Endothelial cell of umbilical vein (primary cell): ENCODE measurements at regions not wholly inside any gene's neighbourhood (a gene's known extent, or its start where the extent isn't known, plus 50 kb on each side); places are given as distances from the start of the nearest gene placed in this dataset.

Experiments
- BruUV-seq: library from RNA; stranded (reverse); fragments of 400-500 nt; replicated peaks from 2 replicates; lab custom pipeline; 2021; lab: Mats Ljungman, UMichigan
- CTCF ChIA-PET: fragments of 300-600, 350-600 bp; sonication (Branson Sonifier 250); formaldehyde crosslinking; loops from one replicate; lab custom pipeline; 2021; ENCODE audit warnings: antibody characterized with exemption, inconsistent platforms; lab: Charles Lee
- POLR2A ChIA-PET: fragments of 300-600, 350-600 bp; sonication (Branson Sonifier 250); formaldehyde crosslinking; loops from one replicate; lab custom pipeline; 2021; ENCODE audit warnings: antibody characterized with exemption, inconsistent platforms; lab: Charles Lee
- DNase-seq: peaks from one replicate; pipeline ENCODE4 v3.0.0-alpha.2; 2011; ENCODE audit warnings: low read depth, low spot score
- FAIRE-seq: peaks from 2 replicates; lab custom pipeline; 2011; peaks lifted over from hg19 to GRCh38; lab: Jason Lieb, UNC
- H2AFZ ChIP-seq: 2 replicates; pipeline ENCODE4 v1.6.0; 2012; ENCODE audit warnings: low read depth, low read length, control low read depth, inconsistent platforms
- H3K27ac ChIP-seq: 2 replicates; pipeline ENCODE4 v1.5.1; 2011; ENCODE audit warnings: low read depth, mild to moderate bottlenecking, control low read depth, low read length, moderate library complexity; ENCODE audit not compliant: insufficient read depth
- H3K27me3 ChIP-seq, 2 experiments: 2 replicates each; pipeline versions ENCODE4 v1.6.0 to v1.6.1; 2011; ENCODE audit warnings: low read length in 2 of 2, mixed read lengths in 1 of 2; ENCODE audit not compliant: control insufficient read depth in 2 of 2, insufficient read depth in 2 of 2
- H3K36me3 ChIP-seq, 2 experiments: 2 replicates in 1 of 2; 3 replicates in 1 of 2; pipeline ENCODE4 v1.5.1; 2011; ENCODE audit warnings: low read length in 2 of 2, mild to moderate bottlenecking in 1 of 2, moderate library complexity in 1 of 2; ENCODE audit not compliant: control insufficient read depth in 2 of 2, insufficient read depth in 2 of 2; ENCODE audit errors: extremely low read depth in 1 of 2
- H3K4me1 ChIP-seq: 3 replicates; pipeline ENCODE4 v1.5.1; 2011; ENCODE audit warnings: mild to moderate bottlenecking, low read length; ENCODE audit not compliant: control insufficient read depth, insufficient read depth; ENCODE audit errors: extremely low read depth
- H3K4me2 ChIP-seq: 2 replicates; pipeline ENCODE4 v1.6.1; 2011; ENCODE audit warnings: low read length, control low read depth, mixed read lengths; ENCODE audit not compliant: insufficient read depth
- H3K4me3 ChIP-seq, 3 experiments: fragments of 200-600 bp in 1 of 3; sonication (generic), shearing (Covaris generic) in 1 of 3; replicated peaks in 1 of 3; 2 replicates each; pipeline ENCODE4 v1.5.1; 2011 to 2016; ENCODE audit warnings: control low read depth in 3 of 3, low read length in 3 of 3, mild to moderate bottlenecking in 2 of 3, inconsistent platforms in 1 of 3, low read depth in 1 of 3, moderate library complexity in 1 of 3; ENCODE audit not compliant: insufficient read depth in 1 of 3
- H3K79me2 ChIP-seq: 2 replicates; pipeline ENCODE4 v1.6.0; 2012; ENCODE audit warnings: low read length, inconsistent platforms; ENCODE audit not compliant: control insufficient read depth, insufficient read depth
- H3K9ac ChIP-seq: replicated peaks from 2 replicates; pipeline ENCODE3; 2011; ENCODE audit warnings: low read length, control low read depth; ENCODE audit not compliant: insufficient read depth; ENCODE audit errors: extremely low read depth
- H3K9me1 ChIP-seq: replicated peaks from 3 replicates; pipeline ENCODE4 v1.6.0; 2011; ENCODE audit warnings: mild to moderate bottlenecking, low read length; ENCODE audit not compliant: control insufficient read depth, insufficient read depth; ENCODE audit errors: extremely low read depth
- H3K9me3 ChIP-seq: replicated peaks from 2 replicates; pipeline ENCODE4 v1.5.1; 2012; ENCODE audit warnings: low read length, inconsistent platforms; ENCODE audit not compliant: control insufficient read depth, insufficient read depth
- H4K20me1 ChIP-seq: replicated peaks from 2 replicates; pipeline ENCODE3; 2011; ENCODE audit warnings: mild to moderate bottlenecking, low read length; ENCODE audit not compliant: control insufficient read depth, insufficient read depth; ENCODE audit errors: extremely low read depth
- CTCF ChIP-seq, 2 donors: IDR thresholded peaks; 1 replicate in 1 of 2; 2 replicates in 1 of 2; pipeline ENCODE4 v1.5.1; 2011; ENCODE audit warnings: low read length in 2 of 2, mild to moderate bottlenecking in 2 of 2, moderate library complexity in 2 of 2, control low read depth in 1 of 2, inconsistent platforms in 1 of 2, low read depth in 1 of 2; ENCODE audit not compliant: insufficient read depth in 1 of 2; ENCODE audit errors: extremely low read depth in 1 of 2
- EZH2 ChIP-seq: IDR thresholded peaks from 2 replicates; pipeline ENCODE4 v1.6.1; 2012; ENCODE audit warnings: borderline replicate concordance, low read depth, mild to moderate bottlenecking, moderate library complexity, low read length, inconsistent platforms; ENCODE audit not compliant: severe bottlenecking
- FOS ChIP-seq: IDR thresholded peaks from 2 replicates; pipeline ENCODE4 v1.6.1; 2011; ENCODE audit warnings: mild to moderate bottlenecking, low read length, moderate library complexity, borderline replicate concordance; ENCODE audit not compliant: insufficient read depth
- GATA2 ChIP-seq: IDR thresholded peaks from 2 replicates; pipeline ENCODE4 v1.7.0; 2011; ENCODE audit warnings: low read depth, mild to moderate bottlenecking, moderate library complexity, mixed read lengths, low read length; ENCODE audit not compliant: insufficient read length, insufficient read depth
- JUN ChIP-seq: IDR thresholded peaks from 2 replicates; pipeline ENCODE4 v1.6.1; 2011; ENCODE audit warnings: borderline replicate concordance, low read depth; ENCODE audit not compliant: insufficient read length, insufficient read depth
- MAX ChIP-seq: IDR thresholded peaks from 2 replicates; pipeline ENCODE4 v1.6.1; 2011; ENCODE audit not compliant: insufficient read depth, insufficient read length
- MYC ChIP-seq: IDR thresholded peaks from one replicate; pipeline ENCODE4 v1.6.1; 2011; ENCODE audit warnings: mild to moderate bottlenecking, low read depth, low read length
- POLR2A ChIP-seq: IDR thresholded peaks from 2 replicates; pipeline ENCODE4 v1.6.1; 2012; ENCODE audit warnings: low read depth, mild to moderate bottlenecking, control low read depth, low read length
- POLR2AphosphoS5 ChIP-seq: IDR thresholded peaks from 2 replicates; pipeline ENCODE4 v1.6.1; 2012; ENCODE audit warnings: low read depth, mild to moderate bottlenecking, control low read depth, low read length, moderate library complexity; ENCODE audit not compliant: insufficient read depth
- dilution Hi-C: fragments of 300-500 bp; cut with MboI; formaldehyde crosslinking; loops from one replicate; pipeline ENCODE4 v1.15.0; 2019; ENCODE audit warnings: low sequenced_read_pairs; ENCODE audit not compliant: extremely low pct_ligation_motif_present
- intact Hi-C: fragments of 100-400 bp; cut with micrococcal nuclease; formaldehyde crosslinking; loops from one replicate; pipeline ENCODE4 v1.10.0; 2022

GRCh38 chr6:106870824-106871717 lies 103.5 kb downstream of the CD24 start:
- Histone ChIP-seq H3K4me2 (no peak overlapping the region), H4K20me1 (no peaks in the 10 kb centered on the region), H3K27ac (no peak overlapping the region), H2AFZ (no peak overlapping the region), H3K4me1 (no peaks in the 10 kb centered on the region), H3K79me2 (no peaks in the 10 kb centered on the region), H3K27me3 (no peaks in the 10 kb centered on the region), H3K4me3 (no peak overlapping the region), H3K36me3 (no peaks in the 10 kb centered on the region), H3K9ac (no peak overlapping the region), H3K9me1 (no peaks in the 10 kb centered on the region), H3K9me3 (no peaks in the 10 kb centered on the region)
- ChIA-PET CTCF (no interaction called here), POLR2A (no interaction called here)
- dilution Hi-C loops = no loop called here
- no TSS peak for BruUV-seq
- no peak for TF ChIP-seq JUN
- TF ChIP-seq POLR2A = no peak
- no peak for TF ChIP-seq MAX
- no peak for TF ChIP-seq POLR2AphosphoS5
- DNase-seq (no peak), FAIRE-seq (no peak)
- intact Hi-C loops = no loop called here

DNA sequence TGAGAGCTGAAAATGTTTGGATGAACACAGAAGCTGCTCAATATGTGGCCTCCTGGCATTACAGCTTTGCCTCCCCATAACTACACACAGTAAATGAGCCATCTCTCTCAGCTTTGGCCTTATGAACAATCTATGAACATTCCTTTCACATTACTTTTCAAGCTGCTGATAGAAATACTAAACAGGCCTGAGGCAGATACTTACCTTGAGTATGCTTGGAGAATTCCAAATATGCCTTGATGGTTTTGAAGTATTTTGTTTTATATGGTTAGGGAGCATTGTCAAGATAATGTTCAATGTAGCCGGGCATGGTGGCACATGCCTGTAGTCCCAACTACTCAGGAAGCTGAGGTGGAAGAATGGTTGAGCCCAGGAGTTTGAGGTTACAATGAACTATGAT lies 104.5 kb downstream of the CD24 start:
- H2AFZ ChIP-seq = no peak overlapping the region
- dilution Hi-C loops = no loop called here
- no peak overlapping the region for H3K9ac ChIP-seq
- DNase-seq = no peak
- no peak for FAIRE-seq
- no peaks in the 10 kb centered on the region for H3K79me2 ChIP-seq
- H3K36me3 ChIP-seq = no peaks in the 10 kb centered on the region
- H3K4me2 ChIP-seq = no peak overlapping the region
- no peaks in the 10 kb centered on the region for H3K9me3 ChIP-seq
- no peaks in the 10 kb centered on the region for H4K20me1 ChIP-seq
- TF ChIP-seq GATA2 = no peak
- TF ChIP-seq MYC = no peak
- TF ChIP-seq EZH2 = no peak
- TF ChIP-seq FOS = no peak
- no peak for TF ChIP-seq POLR2A
- no peak for TF ChIP-seq POLR2AphosphoS5
- TF ChIP-seq CTCF (IDR thresholded peaks at IDR 0.05; ENCODE audit: extremely low read depth in 1 of 2, insufficient read depth in 1 of 2, low read depth in 1 of 2, low read length in 2 of 2) = no peak
- ChIA-PET CTCF (no interaction called here), POLR2A (no interaction called here)
- H3K27ac ChIP-seq = no peak overlapping the region
- H3K4me3 ChIP-seq = no peak overlapping the region
- intact Hi-C loops = no loop called here
- BruUV-seq = no TSS peak
- no peaks in the 10 kb centered on the region for H3K9me1 ChIP-seq
- H3K4me1 ChIP-seq = no peaks in the 10 kb centered on the region
- no peaks in the 10 kb centered on the region for H3K27me3 ChIP-seq
